ENCODE measurements at regions not wholly inside any gene's neighbourhood (a gene's known extent, or its start where the extent isn't known, plus 50 kb on each side); places are given as distances from the start of the nearest gene placed in this dataset.

DNA sequence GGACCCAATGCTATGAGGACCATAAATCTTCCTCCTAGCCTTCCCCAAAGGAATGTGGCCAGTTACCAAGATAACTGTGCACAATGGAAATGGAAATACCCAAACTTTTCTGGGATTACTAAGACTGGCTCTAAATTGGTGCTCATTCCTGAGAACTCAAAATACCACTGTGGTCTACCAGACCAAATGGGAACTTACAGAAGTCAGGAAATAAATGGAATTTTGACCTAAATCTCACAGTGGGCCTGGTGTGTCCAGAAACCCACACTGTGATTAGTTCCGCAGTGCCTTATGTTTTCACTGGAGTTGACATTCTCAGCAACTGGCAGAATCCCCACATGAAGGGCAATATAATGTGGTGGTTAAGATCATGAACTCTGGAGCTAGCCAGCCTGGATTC, 99.4 kb upstream of the ZC3H12C start:
- POLR2A ChIA-PET: no interaction called here
- WGBS (ENCODE audit: low lambda C conversion rate): 88% methylated on average over 1 of the region's 1 CpG
- Histone ChIP-seq H3F3A (replicated peaks; ENCODE audit: insufficient read depth) (no peaks in the 10 kb centered on the region), H3K79me2 (ENCODE audit: insufficient read depth) (no peaks in the 10 kb centered on the region), H4K20me1 (ENCODE audit: insufficient read depth) (no peaks in the 10 kb centered on the region), H3K9me2 (no peaks in the 10 kb centered on the region), H3K27me3 (ENCODE audit: insufficient read depth) (no peaks in the 10 kb centered on the region), H3K9ac (no peak overlapping the region), H2AFZ (ENCODE audit: low read depth) (no peak overlapping the region), H3K9me3 (no peaks in the 10 kb centered on the region), H3K4me2 (no peak overlapping the region), H3K36me3 (replicated peaks in 1 of 2; ENCODE audit: control insufficient read depth in 1 of 2, insufficient read depth in 2 of 2, low read length in 1 of 2) (no peaks in the 10 kb centered on the region), H3K27ac (ENCODE audit: low read depth in 2 of 2, low read length in 1 of 2) (no peak overlapping the region), H3K4me3 (ENCODE audit: low read depth in 2 of 2, low read length in 1 of 2) (no peak overlapping the region), H3K4me1 (ENCODE audit: control insufficient read depth in 1 of 2, insufficient read depth in 2 of 2, low read depth in 1 of 2, low read length in 1 of 2) (peaks cover 0 to 2% of the 10 kb centered on the region in 2 experiments; a peak in 1 of 4 replicates)
- CTCF ChIA-PET: no interaction called here
- no peak for DNase-seq
- TF ChIP-seq SMC3 (IDR thresholded peaks at IDR 0.05; ENCODE audit: low read depth, low read length) (no peak), EZH2phosphoT487 (IDR thresholded peaks at IDR 0.05; ENCODE audit: borderline replicate concordance, low read depth) (no peak), NFIC (IDR thresholded peaks at IDR 0.05; ENCODE audit: borderline replicate concordance) (no peak), SIN3A (IDR thresholded peaks at IDR 0.05; ENCODE audit: borderline replicate concordance, low read depth, low read length) (no peak), GATA2 (CRISPR knock-in tag; IDR thresholded peaks at IDR 0.05) (no peak), RCOR1 (IDR thresholded peaks at IDR 0.05; ENCODE audit: low read length) (no peak), GABPA (IDR thresholded peaks at IDR 0.05; ENCODE audit: low read depth) (no peak), MXI1 (IDR thresholded peaks at IDR 0.05; ENCODE audit: low read depth, low read length) (no peak), RFX5 (IDR thresholded peaks at IDR 0.05; ENCODE audit: low read length) (no peak), TCF12 (IDR thresholded peaks at IDR 0.05) (no peak)
- TF ChIP-seq, protein P1, sequence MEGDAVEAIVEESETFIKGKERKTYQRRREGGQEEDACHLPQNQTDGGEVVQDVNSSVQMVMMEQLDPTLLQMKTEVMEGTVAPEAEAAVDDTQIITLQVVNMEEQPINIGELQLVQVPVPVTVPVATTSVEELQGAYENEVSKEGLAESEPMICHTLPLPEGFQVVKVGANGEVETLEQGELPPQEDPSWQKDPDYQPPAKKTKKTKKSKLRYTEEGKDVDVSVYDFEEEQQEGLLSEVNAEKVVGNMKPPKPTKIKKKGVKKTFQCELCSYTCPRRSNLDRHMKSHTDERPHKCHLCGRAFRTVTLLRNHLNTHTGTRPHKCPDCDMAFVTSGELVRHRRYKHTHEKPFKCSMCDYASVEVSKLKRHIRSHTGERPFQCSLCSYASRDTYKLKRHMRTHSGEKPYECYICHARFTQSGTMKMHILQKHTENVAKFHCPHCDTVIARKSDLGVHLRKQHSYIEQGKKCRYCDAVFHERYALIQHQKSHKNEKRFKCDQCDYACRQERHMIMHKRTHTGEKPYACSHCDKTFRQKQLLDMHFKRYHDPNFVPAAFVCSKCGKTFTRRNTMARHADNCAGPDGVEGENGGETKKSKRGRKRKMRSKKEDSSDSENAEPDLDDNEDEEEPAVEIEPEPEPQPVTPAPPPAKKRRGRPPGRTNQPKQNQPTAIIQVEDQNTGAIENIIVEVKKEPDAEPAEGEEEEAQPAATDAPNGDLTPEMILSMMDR (IDR thresholded peaks at IDR 0.05): no peak
- TF ChIP-seq, protein P2, sequence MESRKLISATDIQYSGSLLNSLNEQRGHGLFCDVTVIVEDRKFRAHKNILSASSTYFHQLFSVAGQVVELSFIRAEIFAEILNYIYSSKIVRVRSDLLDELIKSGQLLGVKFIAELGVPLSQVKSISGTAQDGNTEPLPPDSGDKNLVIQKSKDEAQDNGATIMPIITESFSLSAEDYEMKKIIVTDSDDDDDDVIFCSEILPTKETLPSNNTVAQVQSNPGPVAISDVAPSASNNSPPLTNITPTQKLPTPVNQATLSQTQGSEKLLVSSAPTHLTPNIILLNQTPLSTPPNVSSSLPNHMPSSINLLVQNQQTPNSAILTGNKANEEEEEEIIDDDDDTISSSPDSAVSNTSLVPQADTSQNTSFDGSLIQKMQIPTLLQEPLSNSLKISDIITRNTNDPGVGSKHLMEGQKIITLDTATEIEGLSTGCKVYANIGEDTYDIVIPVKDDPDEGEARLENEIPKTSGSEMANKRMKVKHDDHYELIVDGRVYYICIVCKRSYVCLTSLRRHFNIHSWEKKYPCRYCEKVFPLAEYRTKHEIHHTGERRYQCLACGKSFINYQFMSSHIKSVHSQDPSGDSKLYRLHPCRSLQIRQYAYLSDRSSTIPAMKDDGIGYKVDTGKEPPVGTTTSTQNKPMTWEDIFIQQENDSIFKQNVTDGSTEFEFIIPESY (IDR thresholded peaks at IDR 0.05; ENCODE audit: borderline replicate concordance, low read depth): no peak
- TF ChIP-seq, protein P3, sequence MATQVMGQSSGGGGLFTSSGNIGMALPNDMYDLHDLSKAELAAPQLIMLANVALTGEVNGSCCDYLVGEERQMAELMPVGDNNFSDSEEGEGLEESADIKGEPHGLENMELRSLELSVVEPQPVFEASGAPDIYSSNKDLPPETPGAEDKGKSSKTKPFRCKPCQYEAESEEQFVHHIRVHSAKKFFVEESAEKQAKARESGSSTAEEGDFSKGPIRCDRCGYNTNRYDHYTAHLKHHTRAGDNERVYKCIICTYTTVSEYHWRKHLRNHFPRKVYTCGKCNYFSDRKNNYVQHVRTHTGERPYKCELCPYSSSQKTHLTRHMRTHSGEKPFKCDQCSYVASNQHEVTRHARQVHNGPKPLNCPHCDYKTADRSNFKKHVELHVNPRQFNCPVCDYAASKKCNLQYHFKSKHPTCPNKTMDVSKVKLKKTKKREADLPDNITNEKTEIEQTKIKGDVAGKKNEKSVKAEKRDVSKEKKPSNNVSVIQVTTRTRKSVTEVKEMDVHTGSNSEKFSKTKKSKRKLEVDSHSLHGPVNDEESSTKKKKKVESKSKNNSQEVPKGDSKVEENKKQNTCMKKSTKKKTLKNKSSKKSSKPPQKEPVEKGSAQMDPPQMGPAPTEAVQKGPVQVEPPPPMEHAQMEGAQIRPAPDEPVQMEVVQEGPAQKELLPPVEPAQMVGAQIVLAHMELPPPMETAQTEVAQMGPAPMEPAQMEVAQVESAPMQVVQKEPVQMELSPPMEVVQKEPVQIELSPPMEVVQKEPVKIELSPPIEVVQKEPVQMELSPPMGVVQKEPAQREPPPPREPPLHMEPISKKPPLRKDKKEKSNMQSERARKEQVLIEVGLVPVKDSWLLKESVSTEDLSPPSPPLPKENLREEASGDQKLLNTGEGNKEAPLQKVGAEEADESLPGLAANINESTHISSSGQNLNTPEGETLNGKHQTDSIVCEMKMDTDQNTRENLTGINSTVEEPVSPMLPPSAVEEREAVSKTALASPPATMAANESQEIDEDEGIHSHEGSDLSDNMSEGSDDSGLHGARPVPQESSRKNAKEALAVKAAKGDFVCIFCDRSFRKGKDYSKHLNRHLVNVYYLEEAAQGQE (IDR thresholded peaks at IDR 0.05; ENCODE audit: low read depth, low read length): no peak
- TF ChIP-seq, protein P4, sequence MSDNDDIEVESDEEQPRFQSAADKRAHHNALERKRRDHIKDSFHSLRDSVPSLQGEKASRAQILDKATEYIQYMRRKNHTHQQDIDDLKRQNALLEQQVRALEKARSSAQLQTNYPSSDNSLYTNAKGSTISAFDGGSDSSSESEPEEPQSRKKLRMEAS (IDR thresholded peaks at IDR 0.05; ENCODE audit: low read depth): no peak

Measured in SK-N-SH (cell line).